HG03280 (cell line): ENCODE measurements at regions not wholly inside any gene's neighbourhood (a gene's known extent, or its start where the extent isn't known, plus 50 kb on each side); places are given as distances from the start of the nearest gene placed in this dataset.

Experiments used
- ATAC-seq: cut with Tn5 transposase; IDR thresholded peaks from one replicate; pipeline ENCODE4 v1.9.1; 2021; ENCODE audit warnings: mild to moderate bottlenecking, moderate library complexity; ENCODE audit not compliant: unreplicated experiment

DNA sequence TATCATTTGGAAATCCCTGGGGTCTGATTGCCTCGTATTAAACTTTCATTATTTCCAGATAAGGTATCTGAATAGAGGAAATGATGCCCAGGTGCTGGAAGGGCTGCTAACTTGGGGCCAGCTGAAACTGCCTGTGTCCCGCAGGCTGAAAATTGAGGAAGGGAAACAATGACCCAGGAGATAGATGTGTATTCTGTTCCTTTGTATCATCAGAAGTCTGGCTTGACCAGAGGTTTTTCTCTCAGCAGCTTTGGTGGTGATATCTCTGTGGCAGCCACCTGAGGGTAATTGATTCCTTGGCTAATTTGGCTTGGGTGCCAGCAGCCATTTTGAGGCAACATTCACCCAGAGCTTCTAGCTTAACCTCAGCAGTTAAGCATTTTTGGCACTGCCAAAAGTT lies 90.0 kb upstream of the STT3B start:
- ATAC-seq = no peak

DNA sequence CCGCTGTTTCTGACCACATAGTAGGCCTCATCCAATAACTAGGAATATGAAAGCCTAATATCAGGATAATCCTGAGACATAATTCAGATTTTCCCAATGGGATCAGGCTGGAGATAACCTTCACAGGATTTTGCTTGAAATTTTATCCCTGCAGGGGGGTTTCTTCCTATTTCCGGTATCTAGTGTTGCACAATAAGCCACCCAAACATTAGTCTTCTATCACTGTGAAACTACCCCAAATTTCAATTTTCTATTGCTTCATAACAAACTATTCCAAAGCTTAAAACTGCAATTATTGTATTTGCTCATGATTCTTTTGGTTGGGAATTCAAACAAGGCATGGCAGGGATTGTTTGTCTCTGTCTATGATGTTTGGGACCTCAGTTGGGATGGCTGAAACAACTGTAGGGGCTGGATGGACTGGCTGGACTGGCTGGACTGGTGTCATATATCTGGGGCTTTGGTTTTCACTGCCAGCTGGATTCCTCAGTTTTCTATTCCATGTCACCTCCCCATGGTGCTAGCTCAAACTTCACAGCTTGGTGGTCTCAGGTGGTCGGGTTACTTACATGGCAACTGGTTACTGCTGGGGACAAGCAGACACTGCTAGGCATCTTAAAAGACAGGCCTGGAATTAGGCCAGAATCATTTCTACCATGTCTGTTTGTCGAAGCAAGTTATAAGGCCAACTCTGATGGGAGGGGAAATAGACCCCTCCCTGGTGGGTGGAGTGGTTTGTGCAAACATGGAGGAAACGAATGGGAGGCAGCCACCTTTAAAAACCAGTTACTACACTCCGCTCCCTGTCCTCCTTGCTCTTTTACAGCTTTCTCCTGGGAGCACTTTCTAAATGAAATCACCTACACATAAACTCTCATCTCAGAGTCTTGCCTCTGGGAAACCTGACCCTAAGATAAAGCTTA lies 88.2 kb upstream of the STT3B start:
- no peak for ATAC-seq

DNA sequence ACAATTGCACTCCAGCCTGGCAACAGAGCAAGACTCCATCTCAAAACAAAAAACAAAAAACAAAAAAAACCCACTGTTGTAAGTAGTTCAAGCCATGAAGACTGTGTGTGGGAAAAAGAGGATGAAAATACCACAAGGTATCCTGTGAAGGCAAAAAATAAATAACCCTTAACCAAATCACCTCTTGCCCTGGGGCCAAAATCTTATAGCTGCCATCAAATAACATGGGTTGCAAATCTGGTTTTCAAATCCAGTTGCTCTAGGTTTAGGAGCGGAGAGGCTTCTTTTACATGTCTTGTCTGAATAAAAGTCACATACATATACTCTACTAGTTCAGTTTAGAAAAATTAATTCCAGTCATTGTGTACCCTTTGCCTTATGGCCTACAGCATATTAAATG lies 87.0 kb upstream of the STT3B start:
- no peak for ATAC-seq

DNA sequence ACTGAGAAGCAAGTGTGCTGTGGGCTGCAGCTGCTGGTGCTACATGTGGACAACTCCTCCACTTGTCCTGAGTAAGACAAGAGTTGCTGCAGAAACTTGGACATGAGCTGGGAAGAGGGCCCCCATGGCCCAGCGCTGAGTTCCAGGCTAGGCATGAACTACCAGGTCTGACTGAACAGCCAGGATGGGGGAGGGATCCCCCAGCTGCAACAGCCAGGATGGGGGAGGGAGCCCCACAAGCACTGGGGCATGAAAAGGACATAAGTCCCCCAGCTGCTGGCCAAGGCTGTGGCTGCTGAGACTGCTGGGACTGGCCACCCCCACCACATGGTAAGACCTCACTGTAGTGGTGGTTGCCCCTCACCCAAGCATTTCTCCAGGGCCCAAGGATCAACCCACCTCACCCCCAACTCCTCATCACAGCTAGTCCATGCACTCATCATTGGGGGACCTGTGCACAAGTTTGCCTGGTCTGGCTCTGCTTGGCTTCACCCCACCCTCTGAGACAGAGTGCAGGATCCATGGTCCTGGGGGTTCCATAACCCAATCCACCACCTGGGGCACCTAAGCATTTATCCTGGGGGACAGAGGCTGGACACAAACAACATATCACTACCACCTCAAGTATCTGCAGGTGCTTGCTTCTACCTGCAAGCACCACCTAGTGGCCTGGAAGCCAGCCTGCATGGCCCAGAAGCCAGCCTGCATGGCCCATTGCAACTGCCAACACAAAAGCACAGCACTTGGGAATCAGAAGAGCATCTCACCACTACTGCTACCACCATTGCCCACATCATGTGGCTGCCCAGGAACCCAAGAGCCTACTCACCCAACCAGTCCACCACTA lies 84.5 kb upstream of the STT3B start:
- peak; percentile 82 for ATAC-seq

DNA sequence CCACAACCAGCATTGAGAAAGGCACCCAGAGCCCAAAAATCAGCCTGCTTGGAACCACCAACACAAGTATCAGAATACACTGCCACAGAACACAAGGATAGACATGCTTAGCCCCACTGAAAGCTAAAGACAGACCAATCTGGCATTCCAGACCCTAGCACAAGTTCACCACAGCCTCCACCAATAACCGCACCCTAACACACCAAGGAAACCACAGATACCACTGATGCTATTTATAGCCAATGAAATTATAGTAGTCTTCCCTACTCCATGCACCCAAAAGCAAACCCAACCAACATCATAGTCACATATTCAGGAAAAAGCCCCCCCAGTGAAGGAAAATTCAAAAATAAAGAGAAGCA lies 83.9 kb upstream of the STT3B start:
- peak; percentile 29 for ATAC-seq

DNA sequence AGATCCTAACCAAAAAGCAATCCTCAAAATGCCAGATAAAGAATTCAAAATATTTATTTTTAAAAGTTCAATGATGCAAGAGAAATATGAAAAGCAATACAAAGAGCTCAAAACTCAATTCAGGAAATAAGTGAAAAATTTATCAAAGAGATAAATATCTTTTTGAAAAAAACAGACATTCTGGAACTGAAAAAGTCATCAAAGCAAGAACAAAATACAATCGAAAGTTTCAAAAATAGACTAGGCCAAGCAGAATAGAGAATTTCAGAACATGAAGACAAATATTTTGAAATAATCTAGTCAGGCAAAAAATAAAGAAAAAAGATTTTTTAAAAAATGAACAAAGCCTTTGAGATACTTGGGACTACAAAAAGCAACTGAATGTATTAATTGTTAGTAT lies 83.4 kb upstream of the STT3B start:
- no peak for ATAC-seq

DNA sequence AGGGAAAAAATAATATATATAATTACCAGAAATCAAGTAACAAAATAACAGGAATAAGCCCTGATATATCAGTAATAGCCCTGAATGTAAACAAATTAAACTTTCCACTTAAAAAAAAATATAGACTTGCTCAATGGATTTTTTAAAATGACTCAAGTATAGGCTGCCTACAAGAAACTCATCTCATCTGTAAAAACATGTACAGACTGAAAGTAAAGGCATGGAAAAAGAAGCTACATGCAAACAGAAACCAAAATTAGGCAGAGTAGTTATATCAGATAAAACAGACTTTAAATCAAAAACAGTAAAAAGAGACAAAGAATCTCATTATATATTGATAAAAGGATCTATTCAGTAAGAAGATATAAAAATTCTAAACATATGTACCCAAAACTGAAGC lies 82.4 kb upstream of the STT3B start:
- no peak for ATAC-seq

DNA sequence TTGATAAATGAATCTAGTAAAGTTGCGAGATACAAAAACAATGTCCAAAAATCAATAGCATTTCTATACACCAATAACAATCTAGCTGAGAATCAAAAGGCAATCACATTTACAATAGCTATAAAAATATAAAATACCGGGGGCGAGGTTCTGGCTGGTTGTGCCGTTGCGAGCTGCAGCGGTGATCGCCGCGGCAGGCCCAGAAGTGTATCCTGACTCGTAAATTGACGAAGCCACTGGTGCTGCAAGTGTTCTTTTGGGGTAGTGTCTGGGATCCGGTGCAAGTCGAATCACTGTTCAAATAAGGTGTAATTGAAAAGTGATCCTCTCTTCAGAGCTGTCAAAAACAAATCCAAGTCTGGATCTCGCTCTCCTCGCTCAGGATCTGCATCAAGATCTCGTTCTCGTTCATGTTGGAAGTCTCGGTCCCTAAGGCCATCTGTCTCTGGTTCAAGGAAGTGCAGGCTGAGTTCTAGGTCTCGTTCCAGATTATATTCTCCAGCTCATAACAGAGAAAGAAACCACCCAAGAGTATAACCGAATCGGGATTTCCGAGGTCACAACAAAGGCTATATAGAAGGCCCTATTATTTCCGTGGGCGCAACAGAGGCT lies 80.1 kb upstream of the STT3B start:
- ATAC-seq = no peak

DNA sequence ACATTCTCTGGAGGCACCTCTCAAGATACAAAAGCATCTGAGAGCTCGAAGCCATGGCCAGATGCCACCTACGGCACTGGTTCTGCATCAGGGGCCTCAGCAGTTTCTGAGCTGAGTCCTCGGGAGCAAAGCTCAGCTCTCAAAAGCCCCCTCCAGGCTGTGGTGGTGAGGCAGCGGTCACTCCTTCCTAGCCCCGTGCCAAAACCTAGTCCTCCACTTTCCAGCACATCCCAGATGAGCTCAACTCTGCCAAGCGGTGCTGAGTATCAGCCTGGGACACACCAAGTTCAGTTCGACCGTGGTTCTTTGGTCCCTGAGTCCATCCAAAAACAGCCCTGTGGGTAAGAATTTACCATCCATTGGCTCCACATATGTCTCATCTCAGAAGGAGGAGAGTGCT lies 79.3 kb upstream of the STT3B start:
- no peak for ATAC-seq

DNA sequence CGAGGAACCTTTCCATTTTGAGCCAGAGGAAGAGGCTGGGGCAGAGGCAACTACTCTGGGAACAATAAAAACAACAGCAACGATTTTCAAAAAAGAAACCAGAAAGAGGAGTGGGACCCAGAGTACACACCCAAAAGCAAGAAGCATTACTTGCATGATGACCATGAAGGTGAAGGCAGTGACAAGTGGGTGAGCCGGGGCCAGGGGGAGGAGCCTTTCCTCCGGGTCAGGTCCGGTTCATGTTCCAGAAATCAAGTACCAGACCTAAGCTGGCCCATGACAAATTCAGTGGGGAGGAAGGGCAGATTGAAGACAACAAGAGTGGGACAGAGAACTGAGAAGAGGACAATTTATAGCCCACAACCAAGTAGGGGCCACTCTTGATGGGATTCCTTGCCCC lies 77.2 kb upstream of the STT3B start:
- no peak for ATAC-seq

DNA sequence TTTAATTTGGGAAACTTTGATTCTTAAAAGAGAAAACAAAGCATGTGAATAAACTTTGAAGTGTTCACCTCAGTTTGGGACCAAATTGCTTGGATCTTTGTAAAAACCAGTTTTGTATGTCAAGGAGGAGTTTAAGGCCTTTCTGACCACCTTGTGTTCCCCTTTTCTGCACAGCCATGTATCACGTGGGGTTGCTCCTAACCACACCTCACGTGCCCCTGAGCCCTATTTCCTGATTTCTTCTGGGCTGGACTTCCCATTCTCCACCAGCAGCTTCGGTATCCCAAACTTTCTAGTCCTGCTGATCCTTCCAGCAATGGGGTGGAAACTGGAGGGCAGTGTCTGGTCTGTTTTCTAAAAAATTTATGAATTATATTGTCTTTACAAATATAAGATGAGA lies 76.4 kb upstream of the STT3B start:
- ATAC-seq = no peak

DNA sequence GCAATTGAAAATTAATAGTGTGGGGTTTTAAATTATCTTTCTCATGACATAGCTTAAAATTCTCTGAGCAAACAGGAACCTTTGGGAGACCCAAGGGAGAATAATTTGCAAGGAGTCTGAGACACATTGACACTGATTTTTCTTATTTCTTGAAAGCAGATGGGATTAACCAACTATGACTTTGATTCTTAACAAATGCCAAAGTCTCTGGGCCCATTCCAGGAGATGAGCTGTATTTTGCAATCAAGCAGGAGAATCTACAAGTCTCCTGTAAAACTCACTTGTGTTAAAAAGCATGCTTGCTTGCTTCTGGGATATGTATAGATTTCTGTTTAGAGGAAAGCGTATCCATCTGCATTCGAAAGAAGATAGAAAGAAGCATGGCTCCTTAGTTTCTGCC lies 71.3 kb upstream of the STT3B start:
- no peak for ATAC-seq

DNA sequence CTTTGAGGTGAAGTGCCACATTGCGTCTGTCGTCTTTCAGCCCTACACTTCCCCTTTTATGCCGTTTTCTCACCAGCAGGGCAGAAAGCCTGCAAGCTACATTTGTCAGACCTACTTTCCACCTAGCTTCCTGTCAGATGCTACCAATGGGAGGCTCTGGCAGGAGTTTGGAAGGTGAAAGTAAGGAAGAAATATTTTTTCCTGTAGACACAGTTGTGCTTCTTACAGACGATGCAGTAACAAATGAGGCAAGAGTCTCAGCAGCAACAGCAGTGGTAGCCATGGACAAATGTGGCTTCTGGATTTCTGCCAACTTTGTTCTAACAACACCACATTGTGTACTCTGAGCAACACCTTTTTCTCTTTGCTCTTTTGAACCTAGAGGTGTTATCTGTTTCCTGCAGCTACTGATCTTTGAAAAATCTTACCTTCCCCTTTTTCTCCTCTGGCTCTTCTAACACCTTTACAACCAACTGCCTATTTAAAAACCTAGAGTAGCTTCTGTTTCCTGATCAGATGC lies 70.6 kb upstream of the STT3B start:
- ATAC-seq = peak; percentile 93

DNA sequence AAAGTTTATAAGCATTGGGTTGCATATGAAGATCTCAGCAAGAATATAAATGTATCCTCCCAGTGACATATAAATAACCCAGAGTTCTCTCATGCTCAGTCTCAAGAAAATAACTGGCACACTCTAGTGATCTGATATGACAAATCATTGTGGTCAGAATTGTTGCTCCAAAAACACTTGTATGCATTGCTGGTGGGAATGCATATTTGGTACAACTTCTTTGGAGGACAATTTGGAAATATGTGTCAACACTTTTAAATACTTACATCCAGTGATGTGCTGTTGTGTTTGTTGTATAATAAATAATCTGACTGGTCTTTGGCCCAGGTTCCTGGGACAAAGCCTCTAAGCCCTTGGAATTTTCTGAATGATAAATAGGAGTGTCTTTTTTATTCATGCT lies 66.7 kb upstream of the STT3B start:
- ATAC-seq = no peak

DNA sequence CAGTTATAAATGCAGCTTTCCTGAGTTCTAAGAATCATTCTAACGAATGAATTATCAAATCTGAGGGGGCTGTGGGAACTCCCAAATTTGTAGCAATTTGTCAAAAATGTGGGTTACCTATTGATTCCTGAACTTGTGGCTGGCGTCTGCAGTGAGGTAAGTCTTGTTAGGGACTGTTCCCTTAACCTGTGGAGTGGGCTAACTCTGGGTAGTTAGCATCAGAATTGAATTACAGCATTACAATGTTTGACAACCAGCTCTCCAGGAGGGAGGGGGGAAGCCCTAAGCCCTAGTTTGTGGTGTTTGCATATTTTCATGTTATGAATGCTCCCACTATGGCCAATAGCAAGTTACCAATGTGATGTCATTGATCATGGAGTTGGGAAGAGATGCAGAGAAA lies 65.9 kb upstream of the STT3B start:
- ATAC-seq = no peak

DNA sequence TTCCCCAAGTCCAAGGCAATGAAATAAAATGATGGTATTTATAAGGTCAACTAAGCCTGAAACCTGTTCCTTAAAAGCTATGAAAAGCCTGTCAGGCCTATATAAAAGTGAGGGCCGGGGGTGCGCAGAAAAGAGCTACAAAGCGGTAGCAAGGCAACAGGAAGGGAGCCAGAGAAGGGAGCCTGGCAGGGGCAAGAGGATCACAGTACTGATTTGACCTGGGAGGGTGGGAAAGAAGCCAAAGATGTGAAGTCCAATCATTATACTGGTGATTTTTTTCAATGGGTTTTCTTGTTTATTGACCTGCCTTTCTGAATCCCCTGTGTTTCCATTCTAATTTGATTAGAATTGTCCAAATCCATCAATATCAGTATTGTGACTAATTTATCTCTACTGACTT lies 64.3 kb upstream of the STT3B start:
- no peak for ATAC-seq

DNA sequence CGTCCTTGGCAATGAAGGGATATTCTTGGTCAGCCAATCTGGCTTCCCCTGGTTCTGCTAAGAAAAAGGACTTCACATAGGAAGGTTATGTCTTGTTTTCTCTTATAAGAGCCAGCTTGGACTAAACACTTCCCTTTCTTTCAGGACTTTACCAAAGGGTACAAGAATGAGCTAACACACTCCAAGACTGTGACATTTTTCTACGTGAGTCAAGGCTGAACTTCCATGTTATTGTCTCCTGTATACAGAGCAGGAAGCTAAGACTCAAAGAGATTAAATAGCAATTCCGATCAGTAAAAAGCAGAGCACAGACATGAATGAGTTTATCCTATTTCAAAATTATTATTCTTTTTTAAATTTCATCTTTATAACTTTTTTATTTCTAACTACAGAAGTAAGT lies 63.3 kb upstream of the STT3B start:
- ATAC-seq = no peak

DNA sequence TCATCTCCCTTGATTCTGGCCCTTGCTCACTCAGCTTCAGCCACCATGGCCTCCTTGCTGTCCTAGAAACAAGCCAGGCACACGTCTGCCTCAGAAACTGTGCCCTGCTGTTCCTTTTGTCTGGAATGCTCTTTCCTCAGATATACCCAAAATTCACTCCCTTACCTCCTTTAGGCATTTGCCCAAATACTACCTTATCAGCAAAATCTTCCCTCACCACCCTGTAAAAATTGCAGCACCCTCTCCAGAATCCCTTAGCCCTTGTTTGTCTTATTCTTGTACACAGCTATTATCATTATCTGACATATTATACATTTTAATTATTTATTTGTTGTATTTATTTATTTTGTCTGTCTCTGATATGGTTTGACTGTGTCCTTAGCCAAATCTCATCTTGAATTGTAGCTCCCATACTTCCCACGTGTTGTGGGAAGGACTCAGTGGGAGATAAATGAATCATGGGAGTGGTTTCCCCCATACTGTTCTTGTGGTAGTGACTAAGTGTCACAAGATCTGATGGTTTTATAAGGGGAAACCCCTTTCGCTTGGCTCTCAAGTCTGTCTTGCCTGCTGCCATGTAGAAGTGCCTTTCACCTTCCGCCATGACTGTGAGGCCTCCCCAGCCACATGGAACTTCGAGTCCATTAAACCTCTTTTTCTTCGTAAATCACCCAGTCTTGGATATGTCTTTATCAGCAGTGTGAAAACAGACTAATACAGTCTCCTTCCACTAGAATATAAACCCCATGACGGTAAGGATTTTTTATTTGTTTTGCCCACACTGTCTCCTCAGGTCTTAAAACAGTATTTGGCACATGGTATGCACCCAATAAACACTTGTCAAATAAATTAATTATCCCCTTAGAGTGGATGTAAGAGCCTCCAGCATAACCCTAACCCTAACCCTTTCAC lies 60.0 kb upstream of the STT3B start:
- ATAC-seq = no peak

DNA sequence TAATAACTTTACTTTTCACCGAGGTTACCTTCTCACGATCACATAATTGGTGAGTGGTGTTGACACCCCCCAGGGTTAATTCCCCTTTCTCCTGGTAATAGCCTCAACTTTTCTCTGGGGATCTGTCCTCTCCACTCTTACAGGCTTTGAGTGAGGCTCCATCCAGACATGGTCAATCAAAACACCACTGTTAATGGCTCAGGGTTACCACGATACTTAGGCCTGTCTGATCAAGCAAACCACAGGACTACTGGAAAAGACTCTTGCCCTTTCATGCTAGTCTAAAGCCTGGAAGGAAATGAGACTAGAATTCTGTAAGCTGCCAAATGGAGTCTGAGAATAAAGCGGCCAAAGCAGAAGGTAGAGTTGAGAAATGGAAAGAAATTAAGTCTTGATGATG lies 56.5 kb upstream of the STT3B start:
- no peak for ATAC-seq

DNA sequence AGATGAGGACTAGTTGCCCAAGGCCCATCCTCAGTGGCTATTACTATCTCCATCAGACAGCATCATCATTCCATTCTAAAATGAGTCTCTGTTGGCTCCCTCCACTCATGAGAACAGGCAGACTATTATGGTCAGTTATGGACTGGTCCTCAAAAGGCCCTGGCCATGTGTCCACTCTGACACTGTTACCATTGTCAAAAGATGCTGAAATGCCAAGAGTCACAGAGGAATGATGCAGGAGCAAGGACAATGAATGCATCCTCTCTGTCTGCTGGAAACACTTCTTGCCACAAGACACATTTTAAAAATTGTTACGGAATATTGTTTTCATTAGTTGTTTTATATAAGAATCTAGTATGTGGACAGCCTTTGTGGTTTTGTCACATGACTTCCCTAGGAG lies 53.3 kb upstream of the STT3B start:
- no peak for ATAC-seq

DNA sequence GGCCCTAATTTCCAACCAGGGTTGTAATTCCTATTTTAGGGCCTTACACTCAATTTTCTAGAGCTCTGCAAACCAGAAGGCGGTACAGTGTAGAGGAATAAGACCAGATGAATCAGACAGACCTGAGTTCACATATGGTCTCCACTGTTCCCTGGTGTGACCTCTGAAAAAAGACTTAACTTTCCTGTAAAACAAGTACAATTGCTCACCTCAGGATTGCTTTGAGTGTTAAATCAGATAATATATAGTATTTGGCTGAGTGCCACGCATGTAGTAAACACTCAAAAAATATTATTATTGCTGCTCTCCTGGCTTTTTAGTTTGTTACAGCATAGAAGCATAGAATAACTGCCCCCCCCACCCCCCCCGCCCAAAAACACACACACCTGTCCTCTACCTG lies 51.0 kb upstream of the STT3B start:
- no peak for ATAC-seq
